Pons (tissue), 1 donor: ENCODE measurements at regions not wholly inside any gene's neighbourhood (a gene's known extent, or its start where the extent isn't known, plus 50 kb on each side); places are given as distances from the start of the nearest gene placed in this dataset.
A peak's percentile ranks its signal among the peaks of the same experiment; 100 is the strongest.
"Not testable (repeated sequence)": the region's sequence is repeated elsewhere in the genome, so short reads cannot be mapped to it uniquely, and the experiment has no call there.

Source experiments
- DNase-seq: peaks from one replicate; pipeline ENCODE4 v3.0.0-alpha.2; 2016; ENCODE audit warnings: low spot score

GRCh38 chr3:137116619-137117018 is 158.8 kb downstream of the IL20RB start:
- DNase-seq = no peak

GRCh38 chr3:137121704-137122314 is 164.0 kb downstream of the IL20RB start:
- peak; percentile 16 for DNase-seq

GRCh38 chr3:137131081-137131480 is 173.3 kb downstream of the IL20RB start:
- DNase-seq = no peak

GRCh38 chr3:137134431-137134830 is 176.6 kb downstream of the IL20RB start:
- no peak for DNase-seq

GRCh38 chr3:137148406-137148805 is 190.6 kb downstream of the IL20RB start:
- DNase-seq = no peak

- no peak for DNase-seq
Observed at GRCh38 chr3:137148917-137149316, 191.1 kb downstream of the IL20RB start.

- no peak for DNase-seq
Observed at GRCh38 chr3:137150825-137151224, 193.0 kb downstream of the IL20RB start.

GRCh38 chr3:137153046-137153445 is 195.3 kb downstream of the IL20RB start:
- not testable (repeated sequence) for DNase-seq

- peak; percentile 12 for DNase-seq
Observed at GRCh38 chr3:137163241-137163871, 205.6 kb downstream of the IL20RB start.

- DNase-seq = no peak
Observed at GRCh38 chr3:137163958-137164357, 206.2 kb downstream of the IL20RB start.

- no peak for DNase-seq
Observed at GRCh38 chr3:137165117-137165806, 207.5 kb downstream of the IL20RB start.

GRCh38 chr3:137171834-137172603 is 214.2 kb downstream of the IL20RB start:
- no peak for DNase-seq

- DNase-seq = no peak
Observed at GRCh38 chr3:137172728-137173127, 214.9 kb downstream of the IL20RB start.

GRCh38 chr3:137174514-137174913 is 216.7 kb downstream of the IL20RB start:
- no peak for DNase-seq

GRCh38 chr3:137180220-137180619 is 222.4 kb downstream of the IL20RB start:
- no peak for DNase-seq

GRCh38 chr3:137191133-137191923 is 233.5 kb downstream of the IL20RB start:
- no peak for DNase-seq

GRCh38 chr3:137191951-137192350 is 234.2 kb downstream of the IL20RB start:
- no peak for DNase-seq

- DNase-seq = no peak
Observed at GRCh38 chr3:137194301-137194700, 236.5 kb downstream of the IL20RB start.

GRCh38 chr3:137198374-137198773 is 240.6 kb downstream of the IL20RB start:
- DNase-seq = not testable (repeated sequence)

GRCh38 chr3:137199678-137200077 is 241.9 kb downstream of the IL20RB start:
- no peak for DNase-seq

GRCh38 chr3:137201066-137201465 is 243.3 kb downstream of the IL20RB start:
- DNase-seq = no peak

- DNase-seq = no peak
Observed at GRCh38 chr3:137202941-137203340, 245.2 kb downstream of the IL20RB start.
